ENCODE measurements at regions not wholly inside any gene's neighbourhood (a gene's known extent, or its start where the extent isn't known, plus 50 kb on each side); places are given as distances from the start of the nearest gene placed in this dataset.
"Not testable (repeated sequence)": the region's sequence is repeated elsewhere in the genome, so short reads cannot be mapped to it uniquely, and the experiment has no call there.

DNA sequence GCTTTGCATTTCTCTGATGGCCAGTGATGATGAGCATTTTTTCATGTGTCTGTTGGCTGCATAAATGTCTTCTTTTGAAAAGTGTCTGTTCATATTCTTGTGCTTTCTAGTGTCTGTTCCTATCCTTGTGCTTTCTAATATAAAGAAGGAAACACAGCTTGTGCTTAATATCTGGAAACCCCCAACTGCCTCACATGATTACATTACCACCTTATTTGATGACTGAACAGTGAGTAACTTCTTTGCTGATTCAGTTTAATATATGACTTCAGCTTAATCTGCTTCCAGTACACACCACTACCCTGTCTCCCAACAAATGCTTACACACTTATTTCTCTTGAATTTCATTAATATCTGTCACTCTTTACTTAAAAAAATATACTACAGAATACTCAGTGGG is 835.1 kb downstream of the EDEM1 start:
- Histone ChIP-seq H3K4me3 (no peak overlapping the region), H3K36me3 (no peaks in the 10 kb centered on the region), H3K27ac (no peak overlapping the region), H3K4me1 (no peaks in the 10 kb centered on the region), H3K27me3 (no peaks in the 10 kb centered on the region), H3K9me3 (peaks cover 0 to 7% (median 0%) of the 10 kb centered on the region in 4 donors)
- TF ChIP-seq POLR2A (IDR thresholded peaks at IDR 0.05) (no peak), EP300 (IDR thresholded peaks at IDR 0.05) (no peak)
- TF ChIP-seq, protein P1, sequence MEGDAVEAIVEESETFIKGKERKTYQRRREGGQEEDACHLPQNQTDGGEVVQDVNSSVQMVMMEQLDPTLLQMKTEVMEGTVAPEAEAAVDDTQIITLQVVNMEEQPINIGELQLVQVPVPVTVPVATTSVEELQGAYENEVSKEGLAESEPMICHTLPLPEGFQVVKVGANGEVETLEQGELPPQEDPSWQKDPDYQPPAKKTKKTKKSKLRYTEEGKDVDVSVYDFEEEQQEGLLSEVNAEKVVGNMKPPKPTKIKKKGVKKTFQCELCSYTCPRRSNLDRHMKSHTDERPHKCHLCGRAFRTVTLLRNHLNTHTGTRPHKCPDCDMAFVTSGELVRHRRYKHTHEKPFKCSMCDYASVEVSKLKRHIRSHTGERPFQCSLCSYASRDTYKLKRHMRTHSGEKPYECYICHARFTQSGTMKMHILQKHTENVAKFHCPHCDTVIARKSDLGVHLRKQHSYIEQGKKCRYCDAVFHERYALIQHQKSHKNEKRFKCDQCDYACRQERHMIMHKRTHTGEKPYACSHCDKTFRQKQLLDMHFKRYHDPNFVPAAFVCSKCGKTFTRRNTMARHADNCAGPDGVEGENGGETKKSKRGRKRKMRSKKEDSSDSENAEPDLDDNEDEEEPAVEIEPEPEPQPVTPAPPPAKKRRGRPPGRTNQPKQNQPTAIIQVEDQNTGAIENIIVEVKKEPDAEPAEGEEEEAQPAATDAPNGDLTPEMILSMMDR (IDR thresholded peaks at IDR 0.05), result no peak
- no peak for DNase-seq (ENCODE audit: low spot score in 2 of 2)

DNA sequence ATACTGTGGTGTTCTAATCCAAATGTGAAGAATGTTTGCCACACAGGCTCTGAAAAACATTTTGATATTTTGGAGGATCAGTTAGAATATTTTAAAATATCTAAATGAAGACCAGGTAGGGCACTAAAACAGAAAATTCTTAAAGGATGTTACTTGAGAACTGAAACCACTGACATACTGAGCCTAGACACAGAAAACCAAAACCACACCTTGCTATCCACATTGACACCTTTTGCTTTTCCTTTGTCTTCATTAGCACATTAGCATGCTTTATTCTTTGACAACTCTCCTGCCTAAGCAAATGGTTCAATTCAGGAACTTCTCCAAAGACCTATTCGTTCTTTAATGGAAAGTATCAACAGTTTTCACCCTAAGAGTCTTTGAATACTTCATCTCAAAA is 835.9 kb upstream of the GRM7 start:
- DNase-seq (ENCODE audit: low spot score in 2 of 2), result no peak
- 87 to 88% methylated on average over 1 of the region's 1 CpG for WGBS, 2 donors
- Histone ChIP-seq H3K4me3 (no peak overlapping the region), H3K9me3 (peaks cover 0 to 7% (median 0%) of the 10 kb centered on the region in 4 donors), H3K27me3 (no peaks in the 10 kb centered on the region), H3K36me3 (no peaks in the 10 kb centered on the region), H3K4me1 (no peaks in the 10 kb centered on the region), H3K27ac (no peak overlapping the region)
- TF ChIP-seq POLR2A (IDR thresholded peaks at IDR 0.05) (no peak), EP300 (IDR thresholded peaks at IDR 0.05) (no peak)
- TF ChIP-seq, protein P1 (IDR thresholded peaks at IDR 0.05), result no peak

DNA sequence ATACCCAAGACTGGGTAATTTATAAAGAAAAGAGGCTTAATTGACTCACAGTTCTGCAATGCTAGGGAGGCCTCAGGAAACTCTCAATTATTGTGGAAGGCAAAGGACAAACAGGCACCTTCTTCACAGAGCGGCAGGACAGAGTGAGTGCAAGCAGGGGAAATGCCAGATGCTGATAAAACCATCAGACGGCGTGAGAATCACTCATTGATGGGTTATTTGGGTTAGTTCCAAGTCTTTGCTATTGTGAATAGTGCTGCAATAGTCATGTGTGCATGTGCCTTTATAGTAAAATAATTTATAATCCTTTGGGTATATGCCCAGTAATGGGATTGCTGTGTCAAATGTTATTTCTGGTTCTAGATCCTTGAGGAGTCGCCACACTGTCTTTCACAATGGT is 830.3 kb upstream of the GRM7 start:
- peaks cover 0 to 13% (median 0%) of the 10 kb centered on the region in 4 donors for H3K9me3 ChIP-seq
- WGBS, 2 donors, result 59 to 65% methylated on average over 4 of the region's 4 CpGs
- not testable (repeated sequence) for H3K4me1 ChIP-seq; H3K4me3 ChIP-seq; H3K27ac ChIP-seq; H3K27me3 ChIP-seq; DNase-seq (ENCODE audit: low spot score in 2 of 2); H3K36me3 ChIP-seq

DNA sequence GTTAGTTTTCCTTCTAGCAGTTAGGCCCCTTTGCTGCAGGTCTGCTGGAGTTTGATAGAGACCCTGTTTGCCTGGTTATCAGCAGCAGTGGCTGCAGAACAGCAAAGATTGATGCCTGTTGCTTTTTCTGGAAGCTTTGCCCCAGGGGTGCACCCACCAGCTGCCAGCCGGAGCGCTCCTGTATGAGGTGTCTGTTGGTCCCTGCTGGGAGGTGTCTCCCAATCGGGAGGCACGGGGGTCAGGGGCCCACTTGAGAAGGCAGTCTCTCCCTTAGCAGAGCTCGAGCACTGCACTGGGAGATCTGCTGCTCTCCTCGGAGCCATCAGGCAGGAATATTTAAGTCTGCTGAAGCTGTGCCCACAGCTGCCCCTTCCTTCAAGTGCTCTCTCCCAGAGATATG is 825.3 kb upstream of the GRM7 start:
- no peaks in the 10 kb centered on the region for H3K4me1 ChIP-seq
- no peak overlapping the region for H3K4me3 ChIP-seq
- H3K27me3 ChIP-seq, result no peaks in the 10 kb centered on the region
- H3K36me3 ChIP-seq, result no peaks in the 10 kb centered on the region
- no peak for TF ChIP-seq EP300 (IDR thresholded peaks at IDR 0.05)
- TF ChIP-seq POLR2A (IDR thresholded peaks at IDR 0.05), result no peak
- TF ChIP-seq, protein P1 (IDR thresholded peaks at IDR 0.05), result no peak
- no peak overlapping the region for H3K27ac ChIP-seq
- WGBS, 2 donors, result 80% methylated on average over 2 of the region's 6 CpGs; no CpG with 5 or more reads in 1 of the 2 donors
- H3K9me3 ChIP-seq, result peaks cover 0 to 17% (median 0%) of the 10 kb centered on the region in 4 donors
- DNase-seq (ENCODE audit: low spot score in 2 of 2), result no peak

DNA sequence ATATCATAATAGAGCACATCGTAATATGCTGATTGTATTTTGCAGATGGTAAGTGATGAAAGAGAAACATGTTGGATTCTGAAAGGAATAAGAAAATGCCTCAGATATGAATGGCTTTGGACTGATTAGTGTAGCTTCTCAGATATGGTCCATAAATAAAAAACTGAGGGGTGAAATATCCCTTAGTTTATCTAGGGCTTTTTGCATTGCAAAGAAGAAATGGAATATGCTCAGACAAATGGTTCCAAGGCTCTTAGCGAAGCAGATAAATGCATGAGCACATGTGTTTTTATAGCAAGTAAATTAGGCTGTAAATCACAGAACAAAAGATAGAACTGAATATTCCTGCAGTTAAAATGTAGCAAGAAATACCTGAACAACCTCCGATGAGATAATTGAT is 820.9 kb upstream of the GRM7 start:
- H3K36me3 ChIP-seq, result no peaks in the 10 kb centered on the region
- no peak overlapping the region for H3K27ac ChIP-seq
- H3K4me1 ChIP-seq, result no peaks in the 10 kb centered on the region
- no peak overlapping the region for H3K4me3 ChIP-seq
- TF ChIP-seq, protein P1 (IDR thresholded peaks at IDR 0.05), result no peak
- no peak for TF ChIP-seq EP300 (IDR thresholded peaks at IDR 0.05)
- no peak for TF ChIP-seq POLR2A (IDR thresholded peaks at IDR 0.05)
- WGBS, 2 donors, result 80 to 88% methylated on average over 3 of the region's 3 CpGs
- no peak for DNase-seq (ENCODE audit: low spot score in 2 of 2)
- no peaks in the 10 kb centered on the region for H3K27me3 ChIP-seq
- peaks cover 0 to 5% (median 0%) of the 10 kb centered on the region in 4 donors for H3K9me3 ChIP-seq

DNA sequence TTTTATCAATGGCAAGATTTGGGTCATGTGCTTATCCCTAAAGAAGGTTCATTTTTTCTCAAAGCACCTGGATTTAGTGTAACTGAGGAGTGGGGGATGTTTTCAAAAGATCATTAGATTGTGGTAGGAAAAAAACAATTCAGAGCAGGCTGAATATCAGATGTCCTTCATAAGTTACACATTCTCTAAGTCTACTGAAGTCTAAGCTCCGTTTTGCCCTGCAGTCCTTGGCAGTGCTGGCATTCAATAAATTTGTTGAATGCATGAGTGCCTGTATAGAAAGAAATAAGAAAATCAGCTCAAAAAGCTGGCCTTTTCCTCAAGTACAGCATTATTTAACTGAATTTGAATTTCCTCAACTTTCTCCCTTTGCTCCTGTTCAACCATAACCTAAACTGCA is 819.0 kb upstream of the GRM7 start:
- Histone ChIP-seq H3K9me3 (peaks cover 0 to 13% (median 0%) of the 10 kb centered on the region in 4 donors), H3K4me1 (no peaks in the 10 kb centered on the region), H3K27ac (no peak overlapping the region), H3K36me3 (no peaks in the 10 kb centered on the region), H3K4me3 (no peak overlapping the region), H3K27me3 (no peaks in the 10 kb centered on the region)
- 62 to 72% methylated on average over 1 of the region's 1 CpG for WGBS, 2 donors
- TF ChIP-seq, protein P1 (IDR thresholded peaks at IDR 0.05), result no peak
- no peak for TF ChIP-seq POLR2A (IDR thresholded peaks at IDR 0.05)
- no peak for TF ChIP-seq EP300 (IDR thresholded peaks at IDR 0.05)
- DNase-seq (ENCODE audit: low spot score in 2 of 2), result no peak
